Choroid plexus epithelial cell (primary cell): ENCODE measurements at regions not wholly inside any gene's neighbourhood (a gene's known extent, or its start where the extent isn't known, plus 50 kb on each side); places are given as distances from the start of the nearest gene placed in this dataset.
"Not testable (repeated sequence)": the region's sequence is repeated elsewhere in the genome, so short reads cannot be mapped to it uniquely, and the experiment has no call there.

Experiments
- DNase-seq: peaks from one replicate; pipeline ENCODE4 v3.0.0-alpha.2; 2010; ENCODE audit warnings: low read depth
- H3K4me3 ChIP-seq: 2 replicates; pipeline ENCODE4 v1.5.1; 2011; ENCODE audit warnings: low read depth, mild to moderate bottlenecking, control low read depth, low read length, moderate library complexity
- CTCF ChIP-seq: conservative IDR thresholded peaks from 2 replicates; pipeline ENCODE4 v1.5.1; 2011; ENCODE audit warnings: low read depth, mild to moderate bottlenecking, control low read depth, inconsistent platforms, low read length, moderate library complexity

- TF ChIP-seq CTCF: no peak
- no peak overlapping the region for H3K4me3 ChIP-seq
- no peak for DNase-seq
Measured at GRCh38 chr11:11722861-11723260, 101.1 kb upstream of the GALNT18 start.

- no peak overlapping the region for H3K4me3 ChIP-seq
- TF ChIP-seq CTCF: no peak
Measured at GRCh38 chr11:11722246-11722645, 100.4 kb upstream of the GALNT18 start.

GRCh38 chr11:11718511-11718910 lies 96.7 kb upstream of the GALNT18 start:
- no peak for TF ChIP-seq CTCF
- no peak for DNase-seq
- no peak overlapping the region for H3K4me3 ChIP-seq

More at GRCh38 chr11:11722246-11722645, 100.4 kb upstream of the GALNT18 start:
- DNase-seq: no peak

- TF ChIP-seq CTCF: no peak
- H3K4me3 ChIP-seq: no peak overlapping the region
- no peak for DNase-seq
Measured at GRCh38 chr11:11717064-11717725, 95.4 kb upstream of the GALNT18 start.

GRCh38 chr11:11715075-11715474 lies 93.3 kb upstream of the GALNT18 start:
- not testable (repeated sequence) for DNase-seq, H3K4me3 ChIP-seq

GRCh38 chr11:11710556-11710955 lies 88.8 kb upstream of the GALNT18 start:
- H3K4me3 ChIP-seq: no peak overlapping the region
- DNase-seq: no peak
- TF ChIP-seq CTCF: no peak

GRCh38 chr11:11709447-11710239 lies 87.8 kb upstream of the GALNT18 start:
- no peak for TF ChIP-seq CTCF
- no peak for DNase-seq

More at GRCh38 chr11:11709447-11710239, 87.8 kb upstream of the GALNT18 start:
- H3K4me3 ChIP-seq: no peak overlapping the region
